ENCODE measurements at regions not wholly inside any gene's neighbourhood (a gene's known extent, or its start where the extent isn't known, plus 50 kb on each side); places are given as distances from the start of the nearest gene placed in this dataset.
"Not testable (repeated sequence)": the region's sequence is repeated elsewhere in the genome, so short reads cannot be mapped to it uniquely, and the experiment has no call there.

DNA sequence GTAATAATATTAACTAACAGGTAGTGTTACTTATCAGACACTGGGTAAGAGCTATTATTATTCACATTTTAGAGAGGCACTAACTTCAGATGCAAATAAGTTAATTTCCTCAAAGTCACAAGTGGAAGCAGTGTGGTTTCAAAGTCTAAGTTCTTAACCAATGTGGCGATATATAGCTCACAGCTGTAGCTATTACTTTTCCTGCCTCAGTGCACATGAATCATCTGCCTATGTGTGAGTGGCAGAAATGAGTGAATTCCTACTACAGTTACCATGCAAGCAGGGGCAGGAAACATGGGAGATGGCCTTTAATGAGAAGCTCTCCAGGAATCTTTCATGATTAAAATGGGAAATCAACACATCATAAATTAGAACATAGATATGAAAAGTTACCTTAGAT, 126.2 kb upstream of the EYA4 start:
- no peak for DNase-seq (ENCODE audit: low read depth)

DNA sequence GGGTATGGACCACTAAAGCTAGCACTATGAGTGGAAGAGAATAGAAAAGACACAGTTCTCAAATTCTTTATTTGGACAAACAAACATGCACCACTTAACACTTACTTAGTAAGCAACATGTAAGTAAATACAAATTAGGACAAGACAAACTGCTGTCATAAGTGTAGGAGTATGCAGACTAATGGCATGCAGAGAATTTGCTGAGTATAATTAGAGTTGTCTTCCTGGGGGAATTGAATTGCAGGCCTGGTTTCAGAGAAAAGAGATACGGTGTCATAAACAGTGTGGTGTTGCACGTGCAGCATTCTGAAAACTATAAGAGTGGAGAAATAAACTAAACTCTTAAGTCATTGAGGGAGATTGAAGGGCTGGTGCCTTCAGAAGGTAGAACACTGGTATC, 125.2 kb upstream of the EYA4 start:
- no peak for DNase-seq (ENCODE audit: low read depth)

DNA sequence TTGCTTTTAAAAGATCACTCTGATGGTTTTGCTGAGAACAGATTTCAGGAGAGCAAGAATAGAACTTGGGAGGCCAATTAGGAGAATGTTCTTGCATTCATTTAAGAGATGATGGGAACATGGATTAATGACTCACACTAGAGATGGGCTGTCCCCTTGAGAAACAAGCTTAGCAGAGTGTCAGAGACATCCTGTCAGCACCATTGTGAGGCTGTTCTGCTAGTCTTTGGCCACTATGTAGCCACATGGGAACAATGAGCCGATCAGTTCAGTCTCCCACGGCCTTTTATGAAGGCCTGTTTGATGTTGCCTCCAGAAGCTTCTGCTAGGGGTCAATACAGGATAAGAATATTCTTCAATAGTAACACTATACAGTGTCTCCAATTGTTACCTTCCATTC, 113.0 kb upstream of the EYA4 start:
- DNase-seq (ENCODE audit: low read depth): no peak

DNA sequence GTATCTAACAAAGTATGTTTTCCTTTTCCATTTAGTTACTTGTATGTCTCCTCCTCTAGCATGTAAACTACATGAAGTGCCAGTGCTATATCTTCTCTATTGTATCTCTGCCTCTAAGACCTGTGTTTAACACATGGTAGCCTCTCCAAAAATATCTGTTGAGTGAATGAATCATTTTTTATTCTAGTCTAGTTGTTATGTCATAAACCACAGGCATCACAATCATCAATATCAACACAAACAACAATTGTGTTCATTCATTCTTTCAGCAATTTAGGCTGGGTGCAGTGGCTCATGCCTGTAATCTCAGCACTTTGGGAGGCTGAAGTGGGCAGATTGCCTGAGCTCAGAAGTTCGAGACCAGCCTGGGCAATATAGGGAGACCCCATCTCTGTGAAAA, 111.6 kb upstream of the EYA4 start:
- no peak for DNase-seq (ENCODE audit: low read depth)

DNA sequence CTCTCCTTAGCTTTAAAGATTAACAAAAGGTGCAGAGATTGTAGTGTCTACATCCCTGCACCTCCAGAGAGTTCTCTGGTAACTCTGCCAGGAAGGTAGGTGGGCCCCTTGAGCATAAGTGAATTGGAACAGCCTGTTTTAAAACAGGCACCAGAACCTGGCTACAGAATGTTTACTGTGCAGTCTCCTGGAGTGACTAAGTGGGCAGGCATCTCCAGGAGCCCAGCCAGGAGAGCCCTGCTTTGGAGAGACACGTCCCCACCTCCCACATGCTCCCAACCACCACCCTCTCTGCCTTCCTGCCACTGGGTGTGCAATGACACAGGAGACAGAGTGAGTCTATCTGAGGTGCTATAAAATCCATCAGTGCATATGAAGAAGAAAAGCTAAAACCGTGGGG, 110.3 kb upstream of the EYA4 start:
- no peak for DNase-seq (ENCODE audit: low read depth)

DNA sequence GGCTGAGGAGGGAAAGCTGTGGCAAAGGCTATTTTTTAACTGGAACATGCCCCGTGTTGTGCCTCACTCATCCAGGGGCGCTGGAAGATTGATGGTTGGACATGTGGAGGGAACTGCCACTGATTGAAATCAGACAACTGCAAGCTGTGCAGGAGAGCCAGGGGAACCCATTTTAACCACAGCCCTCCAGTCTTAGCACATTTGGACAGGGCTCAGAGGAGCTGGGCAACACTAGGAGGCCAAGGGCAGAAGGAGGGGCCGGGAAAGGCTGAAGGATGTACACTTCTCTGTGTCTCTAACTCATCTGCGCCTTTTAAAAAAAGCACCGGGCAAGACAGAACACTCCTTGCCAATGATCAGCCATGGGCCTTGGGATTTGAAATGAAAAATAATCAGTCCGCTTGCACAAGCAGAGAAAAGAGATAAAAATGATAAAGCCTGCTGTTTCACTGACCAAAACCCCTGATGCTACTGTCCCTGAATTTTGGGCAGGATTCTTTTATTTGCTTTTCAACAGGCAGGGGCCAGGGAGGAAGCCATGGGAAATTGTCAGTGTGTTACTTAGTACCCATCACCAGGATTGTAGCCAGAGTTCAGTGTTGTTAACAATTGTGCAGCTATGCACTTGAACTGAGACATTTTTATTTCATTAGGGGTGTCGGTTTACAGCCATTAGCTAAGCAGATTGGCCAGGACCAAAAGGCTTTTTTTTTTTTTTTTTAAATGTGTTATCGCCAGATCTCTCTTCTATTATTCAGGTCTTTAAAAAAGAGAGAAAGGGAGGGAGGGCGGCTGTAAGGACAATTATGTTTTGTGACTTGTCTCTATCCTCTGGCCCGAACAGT, 109.3 kb upstream of the EYA4 start:
- no peak for DNase-seq (ENCODE audit: low read depth)

DNA sequence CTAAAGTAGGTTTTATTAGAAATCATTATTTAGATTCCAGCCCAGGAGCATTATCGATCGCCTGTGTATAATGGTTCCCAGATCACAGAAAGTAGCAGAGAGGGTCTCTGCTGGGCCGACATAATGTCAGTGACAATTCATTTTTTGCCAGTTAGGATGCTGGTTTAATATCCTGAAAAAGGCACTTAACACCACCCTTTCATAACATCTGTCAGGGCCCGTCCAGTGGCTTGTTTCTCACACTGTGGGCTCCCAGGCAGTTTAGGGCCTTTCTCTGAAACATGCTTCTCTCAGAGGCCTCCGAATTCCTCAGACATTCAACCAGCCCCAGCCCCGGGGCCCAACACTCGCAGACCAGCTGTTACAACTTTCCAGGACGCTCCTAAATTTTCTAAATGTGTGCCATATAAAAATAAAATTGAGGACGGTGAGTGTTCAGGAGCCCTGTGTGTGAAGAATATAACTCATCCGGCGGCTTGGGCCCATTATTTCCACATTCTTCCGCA, 108.6 kb upstream of the EYA4 start:
- no peak for DNase-seq (ENCODE audit: low read depth)

DNA sequence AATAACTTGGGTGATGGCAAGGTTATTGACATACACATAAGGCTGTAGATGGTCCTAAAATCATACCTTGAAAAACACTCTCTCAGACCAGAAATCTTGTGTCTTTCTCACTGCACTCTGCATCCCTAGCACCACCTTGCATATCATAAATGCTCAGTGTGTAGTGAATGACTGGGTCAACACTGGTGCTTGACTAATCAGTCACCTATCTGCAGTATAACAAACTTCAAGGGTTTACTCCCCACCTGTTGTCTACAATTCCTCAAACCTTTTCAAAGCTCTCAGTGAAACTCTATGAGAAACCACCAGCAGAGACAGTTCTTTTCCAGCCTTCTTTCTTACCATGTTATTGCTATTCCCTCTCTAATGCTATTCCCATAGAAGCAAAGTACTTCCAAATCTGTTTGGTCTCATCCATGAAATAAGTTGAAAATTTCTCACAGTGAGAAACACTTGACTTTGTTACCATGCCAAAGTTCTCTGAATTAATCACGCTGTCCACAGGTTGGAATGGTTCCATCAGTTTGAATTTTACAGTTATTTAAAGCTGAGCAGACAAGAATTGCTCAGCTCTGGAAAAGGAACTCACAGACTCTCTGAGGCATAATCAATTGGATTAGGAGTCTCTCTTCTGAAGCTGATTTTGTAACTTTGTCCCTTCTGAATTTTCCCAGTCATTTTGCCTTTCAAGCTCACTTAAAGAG, 104.8 kb upstream of the EYA4 start:
- no peak for DNase-seq (ENCODE audit: low read depth)

DNA sequence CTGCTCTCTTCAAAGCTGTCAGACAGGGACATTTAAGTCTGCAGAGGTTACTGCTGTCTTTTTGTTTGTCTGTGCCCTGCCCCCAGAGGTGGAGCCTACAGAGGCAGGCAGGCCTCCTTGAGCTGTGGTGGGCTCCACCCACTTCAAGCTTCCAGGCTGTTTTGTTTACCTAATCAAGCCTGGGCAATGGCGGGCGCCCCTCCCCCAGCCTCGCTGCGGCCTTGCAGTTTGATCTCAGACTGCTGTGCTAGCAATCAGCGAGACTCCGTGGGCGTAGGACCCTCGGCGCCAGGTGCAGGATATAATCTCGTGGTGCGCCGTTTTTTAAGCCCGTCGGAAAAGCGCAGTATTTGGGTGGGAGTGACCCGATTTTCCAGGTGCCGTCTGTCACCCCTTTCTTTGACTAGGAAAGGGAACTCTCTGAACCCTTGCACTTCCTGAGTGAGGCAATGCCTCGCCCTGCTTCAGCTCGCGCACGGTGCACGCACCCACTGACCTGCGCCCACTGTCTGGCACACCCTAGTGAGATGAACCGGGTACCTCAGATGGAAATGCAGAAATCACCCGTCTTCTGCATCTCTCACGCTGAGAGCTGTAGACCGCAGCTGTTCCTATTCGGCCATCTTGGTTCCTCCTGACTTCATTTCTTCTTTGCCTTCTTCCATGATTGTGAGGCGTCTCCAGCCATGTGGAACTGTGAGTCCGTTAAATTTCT, 93.5 kb upstream of the EYA4 start:
- DNase-seq (ENCODE audit: low read depth): not testable (repeated sequence)

DNA sequence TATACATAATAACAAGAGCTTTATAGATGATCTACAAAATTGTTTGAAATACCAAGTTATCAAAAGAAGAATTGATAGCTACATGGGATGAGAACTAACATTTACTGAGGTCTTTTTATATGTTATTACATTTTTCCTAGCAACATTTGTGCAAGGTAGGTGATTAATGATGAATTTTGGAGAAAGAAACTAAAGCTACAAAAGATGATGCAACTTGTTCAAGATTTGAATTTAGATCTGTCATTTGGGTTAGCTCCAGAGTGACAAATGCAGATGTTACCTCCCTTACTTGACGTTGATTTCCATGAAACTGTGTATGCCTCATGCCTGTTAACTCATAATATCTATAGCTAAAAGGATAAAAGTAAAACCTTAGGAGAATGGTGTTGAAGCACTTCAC, 84.5 kb upstream of the EYA4 start:
- DNase-seq (ENCODE audit: low read depth): no peak

DNA sequence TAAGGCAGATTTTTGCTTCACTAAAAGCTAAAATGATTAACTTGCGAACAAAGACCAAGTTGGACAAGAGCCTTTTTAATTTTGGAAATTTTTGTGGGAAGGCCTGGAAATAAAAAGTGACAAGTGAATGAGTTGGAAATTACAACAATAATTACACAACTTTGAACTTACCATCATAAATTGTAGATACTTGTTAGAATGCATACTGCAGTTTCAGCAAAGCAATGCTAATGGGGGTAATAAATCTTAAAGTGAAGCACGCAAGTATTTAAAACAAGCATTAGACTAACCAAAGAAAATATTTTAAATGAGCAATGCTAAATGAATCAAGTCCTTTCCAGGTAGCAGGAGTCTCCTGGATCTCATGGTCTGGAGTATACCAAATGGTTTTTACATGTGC, 83.2 kb upstream of the EYA4 start:
- DNase-seq (ENCODE audit: low read depth): no peak

DNA sequence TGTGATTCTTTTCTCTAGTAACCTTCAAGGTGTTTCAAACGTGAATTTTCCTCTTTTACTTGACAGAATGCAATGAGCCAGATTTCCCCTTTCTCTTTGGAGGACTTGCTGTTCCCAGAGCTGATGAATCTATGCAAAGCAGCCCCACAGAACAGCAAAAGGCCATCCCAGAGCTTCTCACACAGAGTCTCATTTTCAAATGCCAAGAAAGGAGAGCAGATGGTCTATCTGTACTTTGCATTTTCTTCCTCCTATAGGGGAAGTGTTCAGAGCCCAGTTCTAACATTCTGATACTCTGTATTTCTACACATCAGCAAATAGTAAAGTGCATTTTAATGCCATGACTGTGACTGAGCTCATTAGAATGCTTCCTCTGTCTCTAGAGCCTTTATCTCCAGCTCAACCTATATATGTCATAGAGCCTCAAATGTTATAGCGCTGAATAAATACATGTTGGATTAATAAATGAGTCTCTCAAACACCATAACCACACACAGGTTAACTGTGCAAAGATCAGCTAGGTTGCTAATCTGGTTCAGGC, 81.8 kb upstream of the EYA4 start:
- no peak for DNase-seq (ENCODE audit: low read depth)

DNA sequence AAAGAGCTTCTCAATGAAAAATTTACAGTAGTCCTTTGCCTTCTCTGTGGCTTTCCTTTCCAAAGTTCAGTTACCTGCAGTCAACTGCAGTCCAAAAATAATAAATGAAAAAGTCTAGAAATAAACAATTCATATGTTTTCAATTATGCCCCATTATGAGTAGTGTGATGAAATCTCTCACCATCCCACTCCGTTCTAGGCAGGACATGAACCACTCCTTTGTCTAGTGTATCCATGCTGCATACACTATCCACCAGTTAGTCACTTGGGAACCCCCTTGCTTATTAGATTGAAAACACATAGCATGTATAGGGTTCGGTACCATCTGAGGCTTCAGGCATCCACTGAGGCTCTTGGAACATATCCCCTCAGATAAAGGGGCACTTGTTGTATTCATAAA, 80.6 kb upstream of the EYA4 start:
- DNase-seq (ENCODE audit: low read depth): no peak

DNA sequence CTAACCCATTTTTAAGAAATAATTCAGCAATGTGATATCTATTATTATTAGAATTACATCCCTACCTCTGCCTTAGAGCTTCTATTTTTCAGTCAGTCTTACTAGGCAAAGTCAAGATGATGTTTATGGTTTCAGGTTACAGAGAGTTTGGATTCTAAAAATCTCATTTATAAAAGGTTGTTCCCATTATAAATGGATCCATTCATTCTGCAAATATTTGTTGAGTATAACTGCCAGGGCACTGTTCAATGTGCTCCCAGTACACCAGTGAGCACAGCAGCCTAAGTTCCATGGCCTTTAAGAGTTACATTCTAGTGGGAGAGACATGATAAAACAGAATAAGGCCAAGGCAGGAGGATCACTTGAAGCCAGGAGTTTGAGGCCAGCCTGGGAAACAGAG, 75.9 kb upstream of the EYA4 start:
- DNase-seq (ENCODE audit: low read depth): no peak

DNA sequence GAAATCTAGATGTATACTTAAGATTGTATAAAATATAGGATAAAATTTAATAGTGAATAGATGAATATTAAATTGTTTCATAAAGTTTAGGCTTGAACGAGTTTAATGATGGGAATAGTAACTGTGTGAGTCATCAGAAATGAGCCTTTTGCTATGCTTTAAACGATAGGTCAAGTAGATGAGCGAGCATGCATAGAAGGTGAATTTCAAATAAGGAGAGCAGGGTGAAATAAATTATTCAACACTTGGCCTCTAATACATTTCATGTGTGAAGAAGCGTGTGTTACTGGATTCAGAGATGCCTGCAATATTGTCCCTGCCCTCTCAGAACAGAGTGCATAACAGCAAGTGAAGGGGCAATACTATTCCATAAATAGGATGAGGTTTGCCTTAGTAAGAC, 74.4 kb upstream of the EYA4 start:
- DNase-seq (ENCODE audit: low read depth): no peak

DNA sequence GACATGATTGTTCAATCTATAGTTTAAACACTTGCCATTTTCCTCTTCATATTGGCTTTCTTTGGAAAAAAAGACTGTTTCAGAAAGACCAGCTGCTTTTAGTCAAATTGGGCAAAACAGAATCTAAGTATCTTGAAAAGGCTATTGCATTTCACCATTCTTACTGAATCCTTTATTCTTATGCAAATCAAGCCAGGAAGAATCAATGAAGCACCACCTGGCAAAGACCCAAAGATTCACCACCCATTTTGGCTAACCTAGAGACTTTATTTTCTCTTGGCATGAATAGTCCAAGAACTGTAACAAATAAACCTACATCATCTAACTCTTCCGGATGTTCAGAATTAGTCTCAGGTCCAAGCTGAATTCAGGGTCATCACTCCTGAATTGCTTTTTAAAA, 71.3 kb upstream of the EYA4 start:
- no peak for DNase-seq (ENCODE audit: low read depth)

DNA sequence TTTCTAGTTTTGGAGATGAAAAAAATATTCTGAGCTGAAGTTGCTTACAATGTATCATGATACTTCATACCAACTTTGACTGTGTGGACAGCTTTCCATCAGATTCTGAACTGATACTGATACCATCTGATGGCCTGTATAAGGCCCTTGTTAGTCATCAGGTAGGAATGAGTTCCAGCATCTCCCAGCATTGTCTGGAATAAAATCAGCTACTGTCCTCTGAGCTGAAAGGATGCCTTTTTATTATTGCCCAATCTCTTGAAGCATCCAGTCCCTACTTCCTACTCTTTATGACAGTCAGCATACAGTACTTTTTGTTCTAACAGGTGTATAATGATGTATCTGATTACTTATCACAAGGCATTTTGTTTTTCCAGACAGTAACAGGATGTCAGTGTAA, 70.6 kb upstream of the EYA4 start:
- no peak for DNase-seq (ENCODE audit: low read depth)

DNA sequence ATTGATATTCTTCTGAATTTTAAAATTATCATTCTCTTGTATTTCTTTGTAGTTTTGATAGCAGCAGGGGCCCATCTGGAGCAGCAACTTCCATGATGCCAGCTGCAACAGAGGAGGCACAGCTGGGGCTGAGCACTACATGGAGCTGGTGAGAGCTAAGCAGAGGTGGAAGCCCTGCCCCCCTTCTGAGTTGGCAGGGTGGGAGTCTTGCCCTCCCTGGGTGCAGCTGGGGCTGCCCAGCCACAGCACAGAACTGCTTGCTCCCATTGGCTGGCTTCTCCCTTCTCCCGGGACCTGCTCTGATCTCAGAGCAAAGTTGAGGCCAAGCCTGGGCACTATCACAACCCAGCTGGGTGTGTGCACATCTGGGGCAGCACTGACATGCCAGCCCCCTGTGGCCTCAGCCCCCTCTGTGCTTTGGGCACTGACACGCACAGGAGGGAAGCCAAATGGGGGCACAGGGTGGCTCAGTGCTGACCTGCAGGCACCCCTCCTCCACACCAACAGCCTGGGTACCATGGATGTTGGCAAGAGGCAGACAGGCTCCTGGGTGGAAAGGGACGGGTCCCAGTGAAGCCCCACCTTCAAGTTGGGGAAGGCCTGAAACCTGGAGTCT, 69.1 kb upstream of the EYA4 start:
- DNase-seq (ENCODE audit: low read depth): no peak

DNA sequence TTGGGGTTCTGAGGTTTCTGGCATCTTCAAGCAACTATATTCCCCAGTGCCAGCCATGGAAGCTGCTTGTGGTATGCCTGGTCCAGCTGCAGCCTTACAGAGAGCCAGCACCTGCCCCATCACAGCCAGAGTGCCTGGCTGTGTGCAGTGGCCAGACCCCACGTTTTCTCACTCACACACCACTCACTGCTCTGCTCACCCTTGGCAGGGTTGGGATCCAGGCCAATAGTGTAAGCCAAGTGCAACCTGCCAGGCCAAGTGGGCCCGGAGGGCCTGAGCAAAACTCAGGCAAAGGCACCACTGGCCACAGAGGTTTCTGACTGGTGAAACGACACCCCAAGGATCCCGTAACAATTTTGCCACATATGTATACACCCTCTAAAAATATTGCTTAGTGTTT, 67.9 kb upstream of the EYA4 start:
- DNase-seq (ENCODE audit: low read depth): no peak

DNA sequence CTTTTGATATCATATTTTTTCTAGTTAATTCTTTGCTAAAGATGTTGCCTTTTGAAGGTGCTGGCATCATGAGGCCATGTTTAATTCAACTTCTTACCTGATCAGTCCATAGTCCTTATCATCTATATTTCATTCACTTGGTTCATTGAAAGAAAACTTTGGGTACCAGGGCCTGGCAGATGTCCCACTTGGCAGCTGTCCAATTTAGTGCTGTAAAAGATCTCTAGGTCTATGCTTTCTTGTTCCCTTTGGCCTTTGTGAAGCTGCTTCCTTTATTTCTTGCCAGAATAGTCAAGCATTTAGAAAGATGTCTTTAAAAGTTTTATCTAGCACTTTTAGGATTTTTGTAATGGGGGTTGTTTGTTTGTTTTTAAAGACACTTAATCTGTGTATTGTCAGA, 61.7 kb upstream of the EYA4 start:
- no peak for DNase-seq (ENCODE audit: low read depth)

DNA sequence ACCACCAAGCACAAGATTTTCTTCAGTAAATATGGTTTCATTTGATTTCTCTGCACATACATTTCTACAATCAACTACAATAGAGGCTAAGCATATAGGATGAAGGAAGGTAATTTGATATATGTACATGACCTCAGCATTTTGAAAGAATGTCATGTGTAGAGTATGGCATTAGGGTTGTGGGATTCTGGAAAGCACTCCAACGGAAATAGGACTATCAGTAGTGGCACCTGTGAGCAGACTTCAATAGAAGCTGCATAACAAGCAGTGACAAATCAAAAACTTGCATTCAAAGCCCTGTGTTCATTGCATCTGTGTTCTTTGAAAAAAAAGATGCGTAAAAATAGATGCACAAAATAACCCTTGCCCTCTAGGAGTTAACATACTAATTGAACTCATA, 57.5 kb upstream of the EYA4 start:
- no peak for DNase-seq (ENCODE audit: low read depth)

DNA sequence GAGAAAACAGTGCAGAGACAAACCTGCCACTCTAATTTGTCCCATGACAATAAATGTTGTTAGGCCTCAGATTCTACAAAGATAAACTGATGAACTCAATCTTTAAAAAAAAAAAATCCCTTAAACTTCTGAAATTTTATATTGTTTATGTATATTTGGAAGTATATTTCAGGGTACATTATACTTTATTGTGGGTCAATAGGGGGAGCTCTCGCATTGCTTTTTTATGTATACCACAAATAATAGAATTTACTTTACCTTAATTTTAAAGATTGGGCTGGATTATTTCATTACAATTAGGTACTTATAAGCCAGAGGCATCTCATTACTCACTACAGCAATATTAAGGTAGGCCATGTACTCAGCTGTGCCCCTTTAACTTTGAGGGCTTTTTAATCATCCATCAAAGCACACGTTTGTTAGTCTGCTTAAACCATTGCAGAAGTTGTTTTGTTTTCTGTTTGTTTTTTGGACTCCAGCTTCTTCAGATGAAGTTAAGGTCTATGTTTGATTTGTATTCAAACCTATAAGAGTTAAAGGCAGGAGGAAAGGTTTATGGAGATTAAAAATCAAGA, 56.3 kb upstream of the EYA4 start:
- no peak for DNase-seq (ENCODE audit: low read depth)

All from stimulated activated CD8-positive, alpha-beta memory T cell treated with anti-CD3 and anti-CD28 coated beads, Interleukin-4, amount 100 ng/mL, for 24 hours (primary cell).